DMS53 (cell line): ENCODE measurements at regions not wholly inside any gene's neighbourhood (a gene's known extent, or its start where the extent isn't known, plus 50 kb on each side); places are given as distances from the start of the nearest gene placed in this dataset.
"Not testable (repeated sequence)": the region's sequence is repeated elsewhere in the genome, so short reads cannot be mapped to it uniquely, and the experiment has no call there.

ENCODE experiments used
- DNase-seq: peaks from one replicate; lab custom pipeline; 2025; lab: John Stamatoyannopoulos, UW

DNA sequence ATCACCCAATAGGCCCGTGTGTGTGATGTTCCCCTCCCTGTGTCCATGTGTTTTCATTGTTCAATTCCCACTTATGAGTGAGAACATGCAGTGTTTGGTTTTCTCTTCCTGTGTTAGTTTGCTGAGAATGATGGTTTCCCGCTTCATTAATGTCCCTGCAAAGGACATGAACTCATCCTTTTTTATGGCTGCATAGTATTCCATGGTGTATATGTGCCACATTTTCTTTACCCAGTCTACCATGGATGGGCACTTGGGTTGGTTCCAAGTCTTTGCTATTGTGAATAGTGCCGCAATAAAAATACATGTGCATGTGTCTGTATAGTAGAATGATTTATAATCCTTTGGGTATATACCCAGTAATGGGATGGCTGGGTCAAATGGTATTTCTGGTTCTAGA, 568.1 kb downstream of the MATN1 start:
- DNase-seq: not testable (repeated sequence)

DNA sequence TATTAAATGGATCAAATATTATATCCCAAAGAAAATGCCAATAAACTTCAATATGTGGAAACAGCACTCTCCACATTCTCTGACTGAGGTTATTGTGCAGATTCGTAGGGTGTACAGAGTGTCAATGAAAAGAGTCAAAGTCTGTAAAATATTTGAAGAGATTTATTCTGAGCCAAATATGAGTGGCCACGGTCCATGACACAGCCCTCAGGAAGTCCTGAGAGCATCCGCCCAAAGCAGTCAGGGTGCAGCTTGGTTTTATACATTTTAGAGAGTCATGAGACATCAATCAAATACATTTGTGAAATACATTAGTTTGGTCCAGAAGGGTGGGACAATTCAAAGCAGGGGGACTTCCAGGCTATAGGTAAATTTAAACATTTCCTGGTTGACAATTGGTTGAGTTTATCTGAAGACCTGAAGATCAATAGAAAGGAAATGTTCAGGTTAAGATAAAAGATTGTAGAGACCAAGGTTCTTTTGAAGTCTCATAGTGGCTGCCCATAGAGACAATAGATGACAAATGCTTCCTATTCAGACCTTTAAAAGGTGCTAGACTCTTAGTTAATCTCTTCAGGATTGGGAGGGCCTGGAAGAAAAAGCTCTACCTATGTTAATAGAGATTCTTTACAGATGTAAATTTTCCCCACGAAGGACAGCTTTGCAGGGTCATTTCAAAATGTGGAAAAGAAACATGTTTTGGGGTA, 569.5 kb downstream of the MATN1 start:
- DNase-seq: no peak

DNA sequence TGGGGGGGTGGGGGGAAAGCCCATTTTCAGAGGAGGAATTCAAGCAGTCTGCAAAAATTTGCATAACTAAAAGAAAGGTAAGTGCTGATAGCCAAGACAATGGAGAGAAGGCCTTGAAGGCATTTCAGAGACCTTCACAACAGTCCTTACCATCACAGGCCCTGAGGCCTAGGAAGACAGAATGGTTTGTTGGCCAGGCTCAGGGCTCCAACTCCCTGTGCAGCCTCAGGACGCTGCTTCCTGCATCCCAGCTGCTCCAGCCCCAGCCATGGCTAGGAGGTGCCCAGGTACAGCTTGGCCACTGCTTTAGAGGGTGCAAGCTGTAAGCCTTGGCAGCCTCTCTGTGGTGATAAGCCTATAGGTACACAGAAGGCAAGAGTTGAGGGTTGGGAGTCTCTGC, 571.6 kb downstream of the MATN1 start:
- DNase-seq: no peak

DNA sequence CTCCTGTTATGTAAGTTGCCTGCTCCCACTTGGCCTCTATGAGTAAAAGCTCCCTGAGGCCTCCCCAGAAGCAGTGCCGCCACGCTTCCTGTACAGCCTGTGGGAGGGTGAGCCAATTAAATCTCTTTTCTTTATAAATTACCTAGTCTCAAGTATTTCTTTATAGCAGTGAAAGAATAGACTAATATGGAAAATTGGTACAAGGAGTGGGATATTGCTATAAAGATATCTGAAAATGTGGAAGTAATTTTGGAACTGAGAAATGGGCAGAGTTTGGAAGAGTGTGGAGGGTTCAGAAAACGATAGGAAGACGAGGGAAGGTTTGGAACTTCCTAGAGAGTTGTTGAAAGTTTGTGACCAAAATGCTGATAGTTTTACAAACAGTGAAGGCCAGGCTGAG, 572.3 kb downstream of the MATN1 start:
- DNase-seq: no peak

DNA sequence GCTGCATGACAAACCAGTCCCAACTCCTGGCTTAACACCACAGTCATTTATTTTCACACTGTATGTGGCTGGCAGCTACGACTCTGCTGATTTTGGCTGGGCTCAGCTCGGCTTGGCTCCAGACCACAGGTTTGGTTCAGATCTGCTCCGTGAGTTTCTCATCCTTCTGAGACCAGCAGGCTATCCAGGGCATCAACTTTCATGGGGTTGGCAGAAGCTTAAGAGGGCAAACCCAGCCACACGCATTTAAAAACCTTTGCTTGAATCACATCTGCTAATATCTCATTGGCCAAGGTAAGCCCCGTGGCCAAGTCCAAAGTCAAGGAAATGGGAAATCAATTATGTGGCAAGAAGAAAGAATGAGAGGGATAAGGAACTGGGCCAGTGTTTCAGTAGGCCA, 574.2 kb downstream of the MATN1 start:
- no peak for DNase-seq

DNA sequence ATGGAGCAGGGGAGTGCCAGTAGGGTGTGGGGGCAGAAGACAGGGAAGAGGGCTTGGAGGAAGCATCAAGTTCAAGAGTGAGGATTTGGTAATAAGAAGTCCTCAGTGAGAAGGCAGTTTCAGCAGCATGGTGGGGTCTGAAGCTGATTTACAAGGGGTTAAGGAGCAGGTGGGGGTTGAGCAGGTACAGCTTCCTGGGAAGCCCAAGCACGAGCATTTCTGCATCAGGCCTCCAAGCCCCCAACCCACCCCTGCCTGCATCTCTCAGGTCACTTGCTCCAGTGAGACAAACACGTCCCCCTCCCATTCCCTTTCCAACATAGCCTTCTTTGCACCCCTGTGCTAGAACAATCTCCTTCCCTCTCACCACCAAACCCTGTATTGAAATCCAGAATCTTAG, 574.7 kb downstream of the MATN1 start:
- DNase-seq: no peak

DNA sequence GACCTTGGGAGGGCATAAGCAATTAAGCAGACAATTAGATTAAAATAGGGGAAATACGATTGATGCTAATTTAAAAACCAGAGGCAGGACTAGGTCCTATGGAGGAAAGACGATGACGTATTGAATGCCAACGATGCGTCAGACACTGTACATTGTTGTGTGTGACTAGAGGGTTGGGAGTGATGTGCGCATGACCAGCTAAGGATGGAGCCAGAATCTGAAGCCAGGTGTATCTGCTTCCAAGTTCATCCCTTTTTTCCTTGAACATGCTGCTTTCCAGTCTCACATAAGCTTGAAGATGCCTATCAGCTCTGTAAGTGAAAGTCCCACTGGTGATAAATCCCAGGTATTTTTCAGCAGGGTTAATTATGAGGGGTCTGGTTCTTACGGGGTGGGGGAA, 576.2 kb downstream of the MATN1 start:
- DNase-seq: no peak

DNA sequence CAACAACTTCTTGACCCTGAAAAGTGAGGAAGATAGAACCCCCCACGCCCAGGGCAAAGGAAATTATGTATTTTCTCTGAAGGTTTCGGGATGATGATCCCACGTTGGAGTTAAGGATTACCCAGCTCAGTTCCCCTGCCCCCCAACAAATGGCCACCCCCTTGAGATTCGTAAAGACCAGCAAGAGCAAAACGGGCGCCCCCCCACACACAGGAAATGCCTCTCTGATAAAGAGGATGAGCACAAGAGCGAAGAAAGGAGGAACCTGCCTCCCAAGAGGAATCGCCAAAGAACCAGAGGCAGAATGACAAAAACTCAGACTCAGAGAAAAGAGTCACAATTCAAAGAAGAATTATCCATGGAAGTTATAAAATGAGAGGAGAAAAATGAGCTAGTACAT, 576.9 kb downstream of the MATN1 start:
- no peak for DNase-seq

DNA sequence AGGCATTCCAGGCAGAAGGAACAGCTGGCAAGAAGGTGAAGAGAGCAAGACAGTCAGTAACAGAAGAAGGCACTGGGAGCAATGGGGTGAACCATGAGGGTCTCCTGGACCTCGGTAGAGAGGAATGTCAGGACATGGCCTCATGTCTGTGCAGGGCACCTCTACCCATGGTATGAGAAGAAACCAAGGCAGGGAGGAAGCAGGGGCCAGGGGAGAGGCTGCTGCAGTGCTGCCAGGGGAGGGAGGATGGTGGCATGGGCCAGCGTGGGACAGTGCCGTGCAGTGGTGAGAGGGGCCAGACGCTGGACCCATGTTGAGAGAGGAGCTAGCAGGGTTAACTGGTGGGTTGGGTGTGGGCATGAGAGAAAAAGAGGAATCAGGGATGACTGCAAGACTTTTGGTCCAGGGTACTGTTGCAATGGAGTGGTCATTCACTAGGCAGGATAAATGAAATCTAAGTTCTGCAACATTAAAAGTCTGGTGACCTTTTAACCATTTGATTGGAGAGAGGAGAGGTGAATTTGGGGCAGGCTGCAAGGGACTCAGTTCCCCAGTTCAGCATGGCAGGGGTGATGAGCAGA, 577.6 kb downstream of the MATN1 start:
- DNase-seq: no peak

DNA sequence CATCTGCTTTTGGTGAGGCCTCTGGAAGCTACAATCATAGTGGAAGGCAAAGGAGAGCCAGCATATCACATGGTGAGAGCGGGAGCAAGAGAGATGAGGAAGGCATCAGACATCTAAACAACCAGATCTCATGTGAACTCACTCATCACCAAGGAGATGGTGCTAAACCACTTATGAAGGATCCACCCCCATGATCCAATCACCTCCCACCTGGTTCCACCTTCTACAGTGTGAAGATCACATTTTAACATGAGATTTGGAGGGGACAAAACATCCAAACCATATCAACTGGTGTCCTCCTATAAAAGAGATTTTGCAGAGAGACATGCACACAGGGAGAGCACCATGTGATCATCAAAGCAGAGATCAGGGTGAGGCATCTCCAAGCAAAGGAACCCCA, 578.6 kb downstream of the MATN1 start:
- no peak for DNase-seq

DNA sequence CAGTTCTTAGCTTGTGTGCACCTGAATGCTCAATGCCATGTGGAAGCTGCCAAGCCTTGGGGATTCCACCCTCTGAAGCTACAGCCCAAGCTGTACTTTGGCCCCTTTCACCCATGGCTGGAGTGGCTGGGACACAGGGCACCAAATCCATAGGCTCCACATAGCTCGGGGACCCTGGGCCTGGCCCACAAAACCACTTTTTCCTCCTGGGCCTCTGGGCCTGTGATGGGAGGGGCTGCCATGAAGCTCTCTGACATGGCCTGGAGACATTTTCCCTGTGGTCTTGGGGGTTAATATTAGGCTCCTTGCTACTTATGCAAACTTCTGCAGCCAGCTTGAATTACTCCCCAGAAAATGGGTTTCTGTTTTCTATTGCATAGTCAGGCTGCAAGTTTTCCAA, 579.9 kb downstream of the MATN1 start:
- no peak for DNase-seq

DNA sequence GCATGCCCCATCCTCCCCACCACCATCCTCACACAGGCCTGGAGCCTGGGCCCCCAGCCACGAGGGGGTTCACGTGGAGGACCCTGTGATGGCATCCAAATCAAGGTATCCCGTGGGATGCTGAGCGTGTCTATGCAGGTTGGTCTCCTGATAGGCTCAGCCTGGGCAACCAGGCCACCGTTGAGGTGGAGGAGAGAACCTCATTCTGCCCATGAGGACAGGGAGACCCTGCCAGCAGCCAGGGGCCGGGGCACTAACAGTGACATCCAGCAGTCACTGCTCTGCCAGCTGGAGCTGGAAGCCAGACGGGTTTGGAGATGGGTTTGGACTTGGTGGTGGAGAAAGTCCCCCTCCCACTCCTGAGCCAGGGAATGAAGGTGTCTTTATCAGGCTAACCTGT, 582.8 kb downstream of the MATN1 start:
- DNase-seq: no peak

DNA sequence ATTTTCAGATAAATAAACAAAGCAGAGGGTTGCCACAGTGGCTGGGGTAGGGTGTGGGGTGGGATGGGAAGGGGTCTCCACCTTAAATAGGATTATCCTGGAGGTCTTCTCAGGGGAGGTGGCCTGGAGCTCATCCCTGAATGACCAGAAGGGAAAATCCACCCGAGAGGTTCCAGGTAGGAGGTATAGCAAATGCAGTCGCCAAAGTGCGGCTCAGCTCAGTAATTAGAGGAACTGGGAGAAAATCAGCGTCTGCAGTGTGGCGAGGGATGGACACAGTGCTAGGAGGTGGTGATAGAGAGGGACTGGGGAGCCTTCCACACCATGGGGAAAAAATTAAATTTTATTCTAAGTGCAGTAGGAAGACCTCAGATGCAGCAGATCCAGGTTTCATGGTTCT, 584.5 kb downstream of the MATN1 start:
- DNase-seq: no peak

DNA sequence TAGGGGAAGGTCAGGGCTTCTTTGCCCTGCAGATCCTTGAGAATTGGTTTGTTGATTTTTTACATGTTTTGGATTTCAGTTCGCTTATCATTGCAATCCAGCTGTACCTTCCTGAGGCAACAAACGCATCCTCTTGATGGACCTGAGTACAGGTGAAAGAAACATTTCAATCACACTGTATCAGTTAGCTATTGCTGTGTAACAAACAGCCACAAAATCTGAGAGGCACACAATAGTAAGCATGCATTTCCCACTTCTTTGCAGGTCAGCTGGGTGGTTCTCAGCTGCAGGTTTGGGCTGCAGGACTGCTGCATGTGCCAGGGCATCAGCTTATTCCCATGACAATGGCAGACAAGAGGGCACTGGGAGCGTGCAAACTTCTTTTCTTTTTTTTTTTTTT, 586.4 kb downstream of the MATN1 start:
- no peak for DNase-seq

DNA sequence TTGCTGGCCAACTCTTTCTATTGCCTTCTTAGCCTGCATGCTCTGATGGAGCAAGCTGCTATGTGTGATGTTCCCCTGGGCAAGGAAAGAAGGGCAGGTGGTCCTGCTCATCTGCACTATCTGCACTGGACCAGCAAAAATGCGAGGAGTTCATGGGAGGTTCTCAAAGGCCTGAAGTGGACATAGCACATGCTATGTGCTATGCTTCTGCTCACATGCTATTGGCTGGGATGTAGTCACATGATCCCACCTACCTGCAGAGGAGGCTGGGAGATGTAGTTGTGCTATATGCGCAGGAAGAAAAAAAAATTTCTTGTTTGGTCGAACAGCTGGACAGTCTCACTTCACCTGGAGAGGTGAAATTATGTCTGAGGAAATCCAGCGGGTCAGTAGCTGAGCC, 587.7 kb downstream of the MATN1 start:
- no peak for DNase-seq

DNA sequence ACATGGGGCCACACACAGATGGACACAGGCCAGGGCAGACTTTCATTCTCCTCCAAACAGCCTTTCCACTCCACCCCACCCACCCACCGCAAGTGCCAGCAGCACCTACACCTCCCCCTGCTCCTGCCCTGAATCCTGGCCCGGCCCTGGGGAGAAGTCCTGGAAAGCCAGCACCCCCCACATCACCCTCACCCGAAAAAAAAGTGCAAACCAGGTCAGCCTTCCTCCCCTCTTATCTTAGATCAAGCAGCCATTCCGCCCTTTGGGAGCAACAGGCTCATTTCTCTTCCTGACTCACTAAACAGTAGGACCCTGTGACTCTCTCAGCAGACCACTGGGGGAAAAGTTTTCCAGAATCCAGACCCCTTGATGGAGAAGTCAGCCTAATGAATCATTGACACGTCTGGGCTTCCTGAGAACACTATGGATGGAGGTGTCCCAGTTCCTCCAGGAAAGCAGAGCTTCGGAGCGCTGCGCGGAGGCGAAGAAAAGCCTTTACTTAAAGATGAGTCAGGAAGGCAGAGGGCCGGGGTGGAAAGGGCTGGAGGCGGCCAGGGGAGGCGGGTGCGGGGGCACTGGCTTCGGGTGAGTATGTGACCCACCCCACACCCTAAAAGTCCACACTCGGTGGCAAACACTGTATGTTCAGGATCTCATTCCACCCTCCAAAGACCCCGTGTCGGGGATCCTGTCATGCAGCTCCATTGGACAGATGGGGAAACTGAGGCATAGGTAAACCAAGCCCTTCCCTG, 588.7 kb downstream of the MATN1 start:
- no peak for DNase-seq

DNA sequence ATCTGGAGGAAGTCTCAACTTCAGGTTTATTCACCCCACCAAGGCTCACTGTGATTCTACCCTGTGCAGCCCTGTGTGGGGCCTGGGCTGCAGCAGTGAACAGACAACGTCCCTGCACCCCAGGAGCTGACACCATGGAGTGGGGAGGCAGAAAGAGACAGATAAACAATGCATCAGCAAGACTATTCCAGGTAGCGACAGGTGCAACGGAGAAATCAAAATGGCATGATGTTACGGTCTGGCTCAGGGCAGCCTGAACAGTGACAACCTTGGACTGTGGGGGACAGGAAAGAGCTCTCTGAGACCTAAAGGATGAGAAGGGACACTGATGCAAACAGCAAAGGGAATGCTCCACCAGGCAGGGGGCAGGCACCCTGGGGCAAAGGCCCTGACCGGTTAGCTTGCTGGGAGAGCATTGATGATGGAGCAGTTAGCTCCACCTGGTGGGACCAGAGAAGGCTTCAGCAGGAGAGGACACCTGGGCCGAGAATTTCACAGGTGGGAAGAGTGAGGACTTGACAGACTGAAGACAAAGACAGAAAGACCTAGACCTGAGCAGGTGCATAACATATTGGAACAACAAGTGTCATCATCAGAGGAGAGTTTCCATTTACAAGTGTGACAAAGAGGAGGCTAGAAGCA, 589.9 kb downstream of the MATN1 start:
- DNase-seq: no peak

DNA sequence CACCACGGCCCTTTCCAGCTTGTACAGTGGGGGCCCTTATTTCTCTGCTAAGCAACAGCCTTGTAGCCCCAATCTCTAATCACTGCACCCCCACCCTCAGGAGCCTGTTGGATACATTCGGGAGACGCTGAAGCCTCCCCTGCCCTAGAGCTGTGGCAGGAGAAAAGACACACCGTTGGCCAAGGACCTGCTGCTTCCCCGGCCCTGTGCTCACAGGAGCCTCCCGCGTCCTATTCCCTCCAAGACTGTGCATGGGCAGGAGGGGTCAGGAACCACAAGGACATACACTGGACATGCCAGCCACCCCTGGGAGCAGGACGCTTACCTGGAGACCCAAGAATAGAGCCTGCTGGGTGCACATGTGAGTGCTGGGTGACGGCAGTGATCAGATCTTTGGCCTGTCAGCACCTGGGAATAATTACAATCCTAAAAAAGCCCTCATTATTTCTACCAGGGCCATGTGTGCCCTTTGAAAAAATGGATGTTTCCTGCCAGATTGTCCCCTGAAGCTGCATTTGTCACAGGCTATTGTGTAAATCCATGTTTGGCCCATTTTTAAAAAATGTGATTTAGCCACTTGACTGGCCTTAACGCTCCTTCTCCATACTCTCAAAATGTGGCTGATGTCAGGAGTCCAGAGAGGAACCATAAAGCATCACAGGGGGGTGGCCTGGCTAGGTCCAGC, 590.6 kb downstream of the MATN1 start:
- no peak for DNase-seq

DNA sequence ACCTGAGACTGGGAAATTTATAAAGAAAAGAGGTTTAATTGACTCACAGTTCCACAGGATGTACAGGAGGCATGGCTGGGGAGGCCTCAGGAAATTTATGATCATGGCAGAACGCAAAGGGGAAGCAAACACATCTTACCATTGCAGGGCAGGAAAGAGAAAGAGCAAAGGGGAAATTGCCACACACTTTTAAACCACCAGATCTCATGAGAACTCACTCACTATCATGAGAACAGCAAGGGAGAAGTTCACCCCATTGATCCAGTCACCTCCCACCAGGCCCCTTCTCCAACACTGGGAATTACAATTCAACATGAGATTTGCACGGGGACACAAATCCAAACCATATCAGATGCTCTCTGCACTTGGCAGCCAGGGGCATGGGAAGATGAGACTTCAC, 592.8 kb downstream of the MATN1 start:
- not testable (repeated sequence) for DNase-seq

DNA sequence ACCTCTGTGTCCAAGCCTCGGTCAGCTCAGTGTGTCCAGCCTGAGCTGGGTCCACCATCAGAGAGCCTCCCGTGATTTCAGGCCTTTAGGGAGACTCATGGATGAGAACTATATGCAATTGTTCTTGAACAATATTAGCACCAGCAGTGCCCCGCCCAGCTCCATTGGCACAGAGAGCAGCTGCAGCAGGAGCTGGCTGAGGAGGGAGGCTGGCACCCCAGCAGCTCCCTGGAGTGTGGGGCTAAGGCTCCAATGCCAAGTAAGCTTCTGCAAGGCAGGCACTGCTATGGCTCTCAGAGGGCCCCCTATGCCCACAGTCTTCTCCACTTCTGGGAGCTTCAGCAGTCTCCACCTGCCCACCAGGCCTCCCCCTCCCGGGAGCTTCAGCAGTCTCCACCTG, 593.3 kb downstream of the MATN1 start:
- DNase-seq: no peak

DNA sequence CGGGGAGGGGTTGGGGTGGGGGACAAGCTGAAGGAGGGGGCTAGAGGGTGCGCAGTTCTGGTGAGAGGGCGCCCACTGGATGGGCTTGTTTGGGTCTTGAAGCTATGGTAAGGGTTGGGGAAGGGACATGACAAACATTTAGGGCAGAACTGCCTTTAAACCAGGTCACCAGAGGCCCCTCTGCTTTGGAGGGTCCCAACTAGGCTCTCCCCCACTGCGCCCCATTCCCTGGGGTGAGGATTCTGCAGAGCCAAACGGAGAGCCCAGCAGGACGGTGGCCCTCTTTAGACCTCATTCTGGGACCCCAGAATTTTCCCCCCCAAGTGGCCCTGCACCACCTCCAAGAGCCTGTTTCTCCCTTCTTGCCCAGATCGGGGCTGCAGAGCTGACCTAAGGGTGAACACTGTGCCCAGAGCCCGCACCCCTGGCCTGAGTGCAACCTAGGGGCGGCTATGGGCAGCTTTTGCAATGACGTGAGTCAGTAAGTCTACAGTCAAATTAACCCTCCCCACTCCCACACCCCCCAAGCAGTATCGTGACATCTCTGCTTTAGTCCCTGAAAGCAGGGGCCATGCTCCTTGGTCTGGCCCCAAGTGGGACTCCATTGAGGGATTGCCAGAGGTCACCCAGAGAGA, 593.8 kb downstream of the MATN1 start:
- no peak for DNase-seq

DNA sequence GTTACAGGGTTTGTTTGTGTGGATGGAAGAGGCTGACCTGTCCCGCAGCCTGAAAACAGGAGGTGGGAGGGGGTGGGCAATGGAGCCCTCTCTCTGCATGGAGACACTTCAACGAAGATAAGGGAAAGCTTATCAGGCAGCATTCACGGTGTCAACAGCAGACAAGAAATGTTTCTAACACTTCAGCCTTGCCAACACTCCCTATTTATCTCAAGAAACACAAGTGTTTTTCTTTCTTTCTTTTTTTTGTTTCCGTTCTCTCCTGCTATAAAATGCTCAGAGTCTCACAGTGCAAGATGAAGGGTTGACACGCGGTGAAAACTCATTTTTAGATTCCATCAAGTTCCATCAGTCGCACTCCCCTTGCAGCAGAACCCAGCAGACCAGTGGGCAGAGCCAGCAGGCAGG, 594.4 kb downstream of the MATN1 start:
- DNase-seq: no peak
